Endothelial cell of umbilical vein (primary cell): ENCODE measurements at regions not wholly inside any gene's neighbourhood (a gene's known extent, or its start where the extent isn't known, plus 50 kb on each side); places are given as distances from the start of the nearest gene placed in this dataset.

Experiments
- BruUV-seq: library from RNA; stranded (reverse); fragments of 400-500 nt; replicated peaks from 2 replicates; lab custom pipeline; 2021; lab: Mats Ljungman, UMichigan
- CTCF ChIA-PET: fragments of 300-600, 350-600 bp; sonication (Branson Sonifier 250); formaldehyde crosslinking; loops from one replicate; lab custom pipeline; 2021; ENCODE audit warnings: antibody characterized with exemption, inconsistent platforms; lab: Charles Lee
- POLR2A ChIA-PET: fragments of 300-600, 350-600 bp; sonication (Branson Sonifier 250); formaldehyde crosslinking; loops from one replicate; lab custom pipeline; 2021; ENCODE audit warnings: antibody characterized with exemption, inconsistent platforms; lab: Charles Lee
- DNase-seq: peaks from one replicate; pipeline ENCODE4 v3.0.0-alpha.2; 2011; ENCODE audit warnings: low read depth, low spot score
- FAIRE-seq: peaks from 2 replicates; lab custom pipeline; 2011; peaks lifted over from hg19 to GRCh38; lab: Jason Lieb, UNC
- H2AFZ ChIP-seq: 2 replicates; pipeline ENCODE4 v1.6.0; 2012; ENCODE audit warnings: low read depth, low read length, control low read depth, inconsistent platforms
- H3K27ac ChIP-seq: 2 replicates; pipeline ENCODE4 v1.5.1; 2011; ENCODE audit warnings: low read depth, mild to moderate bottlenecking, control low read depth, low read length, moderate library complexity; ENCODE audit not compliant: insufficient read depth
- H3K27me3 ChIP-seq, 2 experiments: 2 replicates each; pipeline versions ENCODE4 v1.6.0 to v1.6.1; 2011; ENCODE audit warnings: low read length in 2 of 2, mixed read lengths in 1 of 2; ENCODE audit not compliant: control insufficient read depth in 2 of 2, insufficient read depth in 2 of 2
- H3K36me3 ChIP-seq, 2 experiments: 2 replicates in 1 of 2; 3 replicates in 1 of 2; pipeline ENCODE4 v1.5.1; 2011; ENCODE audit warnings: low read length in 2 of 2, mild to moderate bottlenecking in 1 of 2, moderate library complexity in 1 of 2; ENCODE audit not compliant: control insufficient read depth in 2 of 2, insufficient read depth in 2 of 2; ENCODE audit errors: extremely low read depth in 1 of 2
- H3K4me1 ChIP-seq: 3 replicates; pipeline ENCODE4 v1.5.1; 2011; ENCODE audit warnings: mild to moderate bottlenecking, low read length; ENCODE audit not compliant: control insufficient read depth, insufficient read depth; ENCODE audit errors: extremely low read depth
- H3K4me2 ChIP-seq: 2 replicates; pipeline ENCODE4 v1.6.1; 2011; ENCODE audit warnings: low read length, control low read depth, mixed read lengths; ENCODE audit not compliant: insufficient read depth
- H3K4me3 ChIP-seq, 3 experiments: fragments of 200-600 bp in 1 of 3; sonication (generic), shearing (Covaris generic) in 1 of 3; replicated peaks in 1 of 3; 2 replicates each; pipeline ENCODE4 v1.5.1; 2011 to 2016; ENCODE audit warnings: control low read depth in 3 of 3, low read length in 3 of 3, mild to moderate bottlenecking in 2 of 3, inconsistent platforms in 1 of 3, low read depth in 1 of 3, moderate library complexity in 1 of 3; ENCODE audit not compliant: insufficient read depth in 1 of 3
- H3K79me2 ChIP-seq: 2 replicates; pipeline ENCODE4 v1.6.0; 2012; ENCODE audit warnings: low read length, inconsistent platforms; ENCODE audit not compliant: control insufficient read depth, insufficient read depth
- H3K9ac ChIP-seq: replicated peaks from 2 replicates; pipeline ENCODE3; 2011; ENCODE audit warnings: low read length, control low read depth; ENCODE audit not compliant: insufficient read depth; ENCODE audit errors: extremely low read depth
- H3K9me1 ChIP-seq: replicated peaks from 3 replicates; pipeline ENCODE4 v1.6.0; 2011; ENCODE audit warnings: mild to moderate bottlenecking, low read length; ENCODE audit not compliant: control insufficient read depth, insufficient read depth; ENCODE audit errors: extremely low read depth
- H3K9me3 ChIP-seq: replicated peaks from 2 replicates; pipeline ENCODE4 v1.5.1; 2012; ENCODE audit warnings: low read length, inconsistent platforms; ENCODE audit not compliant: control insufficient read depth, insufficient read depth
- H4K20me1 ChIP-seq: replicated peaks from 2 replicates; pipeline ENCODE3; 2011; ENCODE audit warnings: mild to moderate bottlenecking, low read length; ENCODE audit not compliant: control insufficient read depth, insufficient read depth; ENCODE audit errors: extremely low read depth
- CTCF ChIP-seq, 2 donors: IDR thresholded peaks; 1 replicate in 1 of 2; 2 replicates in 1 of 2; pipeline ENCODE4 v1.5.1; 2011; ENCODE audit warnings: low read length in 2 of 2, mild to moderate bottlenecking in 2 of 2, moderate library complexity in 2 of 2, control low read depth in 1 of 2, inconsistent platforms in 1 of 2, low read depth in 1 of 2; ENCODE audit not compliant: insufficient read depth in 1 of 2; ENCODE audit errors: extremely low read depth in 1 of 2
- EZH2 ChIP-seq: IDR thresholded peaks from 2 replicates; pipeline ENCODE4 v1.6.1; 2012; ENCODE audit warnings: borderline replicate concordance, low read depth, mild to moderate bottlenecking, moderate library complexity, low read length, inconsistent platforms; ENCODE audit not compliant: severe bottlenecking
- FOS ChIP-seq: IDR thresholded peaks from 2 replicates; pipeline ENCODE4 v1.6.1; 2011; ENCODE audit warnings: mild to moderate bottlenecking, low read length, moderate library complexity, borderline replicate concordance; ENCODE audit not compliant: insufficient read depth
- GATA2 ChIP-seq: IDR thresholded peaks from 2 replicates; pipeline ENCODE4 v1.7.0; 2011; ENCODE audit warnings: low read depth, mild to moderate bottlenecking, moderate library complexity, mixed read lengths, low read length; ENCODE audit not compliant: insufficient read length, insufficient read depth
- JUN ChIP-seq: IDR thresholded peaks from 2 replicates; pipeline ENCODE4 v1.6.1; 2011; ENCODE audit warnings: borderline replicate concordance, low read depth; ENCODE audit not compliant: insufficient read length, insufficient read depth
- MYC ChIP-seq: IDR thresholded peaks from one replicate; pipeline ENCODE4 v1.6.1; 2011; ENCODE audit warnings: mild to moderate bottlenecking, low read depth, low read length
- POLR2A ChIP-seq: IDR thresholded peaks from 2 replicates; pipeline ENCODE4 v1.6.1; 2012; ENCODE audit warnings: low read depth, mild to moderate bottlenecking, control low read depth, low read length
- POLR2AphosphoS5 ChIP-seq: IDR thresholded peaks from 2 replicates; pipeline ENCODE4 v1.6.1; 2012; ENCODE audit warnings: low read depth, mild to moderate bottlenecking, control low read depth, low read length, moderate library complexity; ENCODE audit not compliant: insufficient read depth
- dilution Hi-C: fragments of 300-500 bp; cut with MboI; formaldehyde crosslinking; loops from one replicate; pipeline ENCODE4 v1.15.0; 2019; ENCODE audit warnings: low sequenced_read_pairs; ENCODE audit not compliant: extremely low pct_ligation_motif_present
- intact Hi-C: fragments of 100-400 bp; cut with micrococcal nuclease; formaldehyde crosslinking; loops from one replicate; pipeline ENCODE4 v1.10.0; 2022
- TF ChIP-seq, protein P1 (sequence below): IDR thresholded peaks from 2 replicates; pipeline ENCODE4 v1.6.1; 2011; ENCODE audit not compliant: insufficient read depth, insufficient read length

- no peak overlapping the region for H3K4me3 ChIP-seq
- H3K9me1 ChIP-seq, result no peaks in the 10 kb centered on the region
- H3K4me2 ChIP-seq, result no peak overlapping the region
- H3K4me1 ChIP-seq, result no peaks in the 10 kb centered on the region
- H3K27ac ChIP-seq, result no peak overlapping the region
- TF ChIP-seq POLR2A (no peak), EZH2 (no peak), CTCF (IDR thresholded peaks at IDR 0.05; ENCODE audit: extremely low read depth in 1 of 2, insufficient read depth in 1 of 2, low read depth in 1 of 2, low read length in 2 of 2) (no peak), FOS (no peak), POLR2AphosphoS5 (no peak), MYC (no peak), GATA2 (no peak), JUN (no peak)
- TF ChIP-seq, protein P1, sequence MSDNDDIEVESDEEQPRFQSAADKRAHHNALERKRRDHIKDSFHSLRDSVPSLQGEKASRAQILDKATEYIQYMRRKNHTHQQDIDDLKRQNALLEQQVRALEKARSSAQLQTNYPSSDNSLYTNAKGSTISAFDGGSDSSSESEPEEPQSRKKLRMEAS, result no peak
- H2AFZ ChIP-seq, result no peak overlapping the region
- intact Hi-C loops, result no loop called here
- ChIA-PET POLR2A (no interaction called here), CTCF (no interaction called here)
- no peaks in the 10 kb centered on the region for H3K9me3 ChIP-seq
- H3K9ac ChIP-seq, result no peak overlapping the region
- FAIRE-seq, result no peak
- DNase-seq, result no peak
- H4K20me1 ChIP-seq, result no peaks in the 10 kb centered on the region
- no peaks in the 10 kb centered on the region for H3K79me2 ChIP-seq
- no peaks in the 10 kb centered on the region for H3K36me3 ChIP-seq
- dilution Hi-C loops, result no loop called here
- BruUV-seq, result no TSS peak
- H3K27me3 ChIP-seq, result no peaks in the 10 kb centered on the region
These were observed 390.7 kb downstream of the DMAC1 start for GRCh38 chr9:7408845-7409244.
